Breast epithelium (tissue), 4 donors: ENCODE measurements at regions not wholly inside any gene's neighbourhood (a gene's known extent, or its start where the extent isn't known, plus 50 kb on each side); places are given as distances from the start of the nearest gene placed in this dataset.
"Not testable (repeated sequence)": the region's sequence is repeated elsewhere in the genome, so short reads cannot be mapped to it uniquely, and the experiment has no call there.

Experiments
- DNase-seq, 2 donors: peaks; one replicate each; pipeline ENCODE4 v3.0.0-alpha.2; 2019; ENCODE audit warnings: low spot score in 2 of 2
- H3K27ac ChIP-seq, 2 donors: fragments of 200-600 bp; sonication (generic) in 1 of 2; one replicate each; pipeline ENCODE4 v1.5.1; 2016 to 2019; ENCODE audit warnings: mild to moderate bottlenecking in 1 of 2
- H3K27me3 ChIP-seq, 2 donors: fragments of 200-600 bp; sonication (generic) in 1 of 2; one replicate each; pipeline versions ENCODE4 v1.5.1 to v1.6.0; 2017 to 2019; ENCODE audit warnings: control low read depth in 1 of 2, mild to moderate bottlenecking in 1 of 2
- H3K36me3 ChIP-seq: fragments of 200-600 bp; one replicate; pipeline ENCODE4 v1.5.1; 2019
- H3K4me1 ChIP-seq, 2 donors: fragments of 200-600 bp; sonication (generic); one replicate each; pipeline ENCODE4 v1.5.1; 2016 to 2019; ENCODE audit warnings: control low read depth in 1 of 2
- H3K4me3 ChIP-seq, 3 donors: fragments of 200-600 bp; sonication (generic); 1 replicate in 2 of 3; 2 replicates in 1 of 3; pipeline ENCODE4 v1.5.1; 2016 to 2019; ENCODE audit warnings: mild to moderate bottlenecking in 3 of 3, moderate library complexity in 2 of 3
- H3K9me3 ChIP-seq, 2 donors: fragments of 200-600 bp; sonication (generic) in 1 of 2; one replicate each; pipeline ENCODE4 v1.5.1; 2016 to 2019; ENCODE audit warnings: control low read depth in 1 of 2
- CTCF ChIP-seq, 3 donors: fragments of 450-650 bp; IDR thresholded peaks; one replicate each; pipeline ENCODE4 v1.5.1; 2016 to 2017; ENCODE audit warnings: antibody characterized with exemption in 3 of 3, mild to moderate bottlenecking in 3 of 3, moderate library complexity in 3 of 3
- POLR2A ChIP-seq: fragments of 450-650 bp; IDR thresholded peaks from one replicate; pipeline ENCODE4 v1.6.1; 2016; ENCODE audit warnings: antibody characterized with exemption, mild to moderate bottlenecking, moderate library complexity
- POLR2AphosphoS5 ChIP-seq, 3 donors: sonication (generic); formaldehyde crosslinking; IDR thresholded peaks; one replicate each; pipeline ENCODE4 v1.6.1; 2017; ENCODE audit warnings: antibody characterized with exemption in 3 of 3
- intact Hi-C: fragments of 100-400 bp; cut with DNase I; formaldehyde crosslinking; loops from one replicate; pipeline ENCODE4 v1.15.1; 2023; ENCODE audit warnings: low total_unique reads

- Histone ChIP-seq H3K27me3 (no peaks in the 10 kb centered on the region), H3K36me3 (no peaks in the 10 kb centered on the region), H3K9me3 (no peaks in the 10 kb centered on the region), H3K4me3 (no peak overlapping the region), H3K27ac (no peak overlapping the region), H3K4me1 (no peaks in the 10 kb centered on the region)
- intact Hi-C loops: no loop called here
- TF ChIP-seq CTCF (IDR thresholded peaks at IDR 0.05): no peak
- DNase-seq: no peak
These were observed 435.9 kb upstream of the ZNF804A start for GRCh38 chr2:184162426-184162825.

DNA sequence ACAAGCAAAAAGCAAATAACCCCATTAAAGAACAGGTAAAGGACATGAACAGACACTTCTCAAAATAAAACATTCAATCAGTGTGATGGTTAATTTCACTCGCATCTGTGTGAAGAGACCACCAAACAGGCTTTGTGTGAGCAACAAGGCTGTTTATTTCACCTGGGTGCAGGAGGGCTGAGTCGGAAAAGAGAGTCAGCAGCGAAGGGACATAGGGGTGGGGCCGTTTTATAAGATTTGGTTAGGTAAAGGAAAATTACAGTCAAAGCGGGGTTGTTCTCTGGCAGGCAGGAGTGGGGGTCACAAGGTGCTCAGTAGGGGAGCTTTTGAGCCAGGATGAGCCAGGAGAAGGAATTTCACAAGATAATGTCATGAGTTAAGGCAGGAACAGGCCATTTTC is 429.5 kb upstream of the ZNF804A start:
- H3K4me1 ChIP-seq, H3K36me3 ChIP-seq, H3K27me3 ChIP-seq, H3K4me3 ChIP-seq, H3K9me3 ChIP-seq, H3K27ac ChIP-seq, DNase-seq, intact Hi-C loops: not testable (repeated sequence)

GRCh38 chr2:184169366-184169765 is 429.0 kb upstream of the ZNF804A start:
- Histone ChIP-seq H3K36me3 (no peaks in the 10 kb centered on the region), H3K4me3 (no peak overlapping the region), H3K9me3 (no peaks in the 10 kb centered on the region), H3K27ac (no peak overlapping the region), H3K4me1 (no peaks in the 10 kb centered on the region), H3K27me3 (no peaks in the 10 kb centered on the region)
- intact Hi-C loops: no loop called here
- DNase-seq: no peak
- TF ChIP-seq POLR2A (no peak), CTCF (IDR thresholded peaks at IDR 0.05) (no peak)

DNA sequence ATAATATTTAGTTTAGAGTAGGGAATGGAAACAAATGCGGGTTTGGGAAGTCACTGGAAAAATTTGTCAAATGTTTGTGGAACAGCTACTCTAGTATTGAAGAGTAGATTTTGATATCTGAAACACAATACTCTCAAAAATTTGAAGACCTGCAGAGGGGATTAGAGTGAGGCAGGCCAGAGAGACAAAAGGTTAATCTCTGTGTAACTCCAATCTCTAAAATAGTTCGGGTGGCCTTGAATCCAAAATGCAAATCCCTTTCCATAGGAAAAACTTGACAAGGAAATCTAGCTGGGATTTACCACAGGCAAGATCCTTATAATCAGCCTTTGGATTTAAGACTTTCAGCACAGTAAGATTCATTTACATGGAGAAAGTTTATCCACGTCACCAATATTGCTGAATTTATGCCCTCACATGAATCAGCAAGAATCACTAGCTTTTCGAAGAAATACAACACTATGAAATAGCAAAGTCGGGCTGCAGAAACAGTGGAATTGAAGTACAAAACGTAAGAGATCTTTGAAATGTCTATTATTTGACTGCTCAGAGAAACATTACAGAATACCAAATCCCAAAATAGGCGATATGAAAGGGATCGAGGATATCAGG is 423.7 kb upstream of the ZNF804A start:
- Histone ChIP-seq H3K36me3 (no peaks in the 10 kb centered on the region), H3K4me3 (no peak overlapping the region), H3K9me3 (no peaks in the 10 kb centered on the region), H3K27me3 (no peaks in the 10 kb centered on the region), H3K27ac (no peak overlapping the region), H3K4me1 (no peaks in the 10 kb centered on the region)
- TF ChIP-seq POLR2AphosphoS5 (IDR thresholded peaks at IDR 0.05) (no peak), CTCF (IDR thresholded peaks at IDR 0.05) (no peak), POLR2A (no peak)
- DNase-seq: no peak
- intact Hi-C loops: no loop called here

- H3K27ac ChIP-seq: no peak overlapping the region
- intact Hi-C loops: no loop called here
- H3K4me3 ChIP-seq: no peak overlapping the region
- DNase-seq: no peak
- H3K36me3 ChIP-seq: no peaks in the 10 kb centered on the region
- no peak for TF ChIP-seq POLR2A
- H3K4me1 ChIP-seq: no peaks in the 10 kb centered on the region
- no peaks in the 10 kb centered on the region for H3K27me3 ChIP-seq
- H3K9me3 ChIP-seq: peaks cover 0 to 7% of the 10 kb centered on the region in 2 donors
These were observed 420.1 kb upstream of the ZNF804A start for GRCh38 chr2:184178229-184178628.

GRCh38 chr2:184186436-184186835 is 411.9 kb upstream of the ZNF804A start:
- H3K4me1 ChIP-seq: no peaks in the 10 kb centered on the region
- H3K36me3 ChIP-seq: no peaks in the 10 kb centered on the region
- H3K9me3 ChIP-seq: peaks cover 0 to 7% of the 10 kb centered on the region in 2 donors
- no peak for DNase-seq
- H3K27me3 ChIP-seq: no peaks in the 10 kb centered on the region
- no peak for TF ChIP-seq CTCF (IDR thresholded peaks at IDR 0.05)
- TF ChIP-seq POLR2AphosphoS5 (IDR thresholded peaks at IDR 0.05): no peak
- no peak for TF ChIP-seq POLR2A
- intact Hi-C loops: no loop called here
- no peak overlapping the region for H3K4me3 ChIP-seq
- H3K27ac ChIP-seq: no peak overlapping the region
